Globus pallidus (tissue), 1 donor: ENCODE measurements at regions not wholly inside any gene's neighbourhood (a gene's known extent, or its start where the extent isn't known, plus 50 kb on each side); places are given as distances from the start of the nearest gene placed in this dataset.
"Not testable (repeated sequence)": the region's sequence is repeated elsewhere in the genome, so short reads cannot be mapped to it uniquely, and the experiment has no call there.

Source experiments
- DNase-seq: peaks from one replicate; pipeline ENCODE4 v3.0.0-alpha.2; 2015; ENCODE audit warnings: low spot score

DNA sequence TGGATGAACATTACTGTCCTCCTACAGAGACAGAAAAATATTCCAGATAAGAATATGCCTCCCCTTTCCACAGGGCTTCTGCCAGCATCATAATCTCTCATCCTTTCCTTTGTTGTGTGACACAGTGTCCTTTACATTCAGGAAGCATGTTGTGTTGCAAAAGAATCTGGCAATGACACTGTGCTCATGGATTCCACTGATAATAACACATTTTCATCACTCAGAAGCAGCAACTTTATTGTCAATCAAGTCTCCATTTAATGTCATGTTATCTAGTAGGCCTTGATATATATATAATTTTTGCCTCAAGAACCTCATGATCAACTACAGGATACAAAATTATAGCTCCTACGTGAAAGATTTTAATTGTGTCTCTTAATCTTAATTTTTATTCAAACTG lies 833.9 kb downstream of the FSTL5 start:
- no peak for DNase-seq

DNA sequence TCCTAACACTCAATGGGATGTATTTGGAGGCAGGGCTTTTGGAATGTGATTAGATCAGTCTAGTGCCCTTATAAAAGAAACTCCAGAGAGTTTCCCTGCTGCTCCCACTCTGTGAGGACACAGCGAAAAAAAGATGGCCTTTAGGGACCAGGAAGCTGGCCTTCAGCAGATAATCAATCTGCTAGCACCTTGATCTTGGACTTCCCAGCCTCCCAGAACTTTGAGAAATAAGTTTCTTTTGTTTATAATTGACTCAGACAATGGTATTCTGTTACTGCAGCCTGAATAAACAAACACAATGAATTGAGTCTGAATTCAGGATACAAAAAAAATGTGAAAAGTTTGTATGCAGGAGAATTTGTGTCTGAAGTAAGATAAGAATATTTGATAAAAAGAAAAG lies 842.1 kb downstream of the FSTL5 start:
- DNase-seq: no peak

DNA sequence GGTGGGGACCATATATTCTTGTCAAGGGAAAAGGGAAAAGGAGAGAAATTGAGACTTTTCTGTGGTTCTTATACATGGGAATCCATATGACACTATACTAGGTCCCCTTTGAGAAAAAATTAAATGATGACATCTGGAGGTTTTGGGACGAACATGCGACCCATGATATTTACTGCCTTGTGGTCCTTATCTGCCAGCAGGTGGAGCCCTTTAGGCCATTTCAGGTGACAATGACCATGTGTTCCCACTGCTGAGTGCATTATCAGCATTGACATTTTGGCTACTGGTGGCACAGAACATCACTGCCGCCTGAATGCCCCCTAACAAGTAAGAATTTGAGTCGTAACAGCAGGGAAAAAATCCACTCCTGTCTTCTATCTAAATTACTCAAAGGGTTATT lies 843.4 kb downstream of the FSTL5 start:
- DNase-seq: peak; percentile 3

DNA sequence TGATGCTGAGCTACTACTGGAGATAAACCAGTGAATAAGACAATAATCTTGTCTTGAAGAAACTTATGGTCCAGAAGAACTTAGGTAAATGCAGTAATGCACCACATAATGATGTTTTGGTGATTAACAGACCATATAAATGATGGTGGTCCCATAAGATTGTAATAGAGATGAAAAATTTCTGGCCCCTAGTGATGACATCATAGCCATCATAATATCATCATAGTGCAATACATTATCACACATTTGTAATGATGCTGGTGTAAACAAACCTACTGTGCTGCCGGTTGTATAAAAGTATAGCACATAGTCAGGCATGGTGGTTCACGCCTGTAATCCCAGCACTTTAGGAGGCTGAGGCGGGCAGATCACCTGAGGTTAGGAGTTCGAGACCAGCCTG lies 846.8 kb downstream of the FSTL5 start:
- DNase-seq: no peak

DNA sequence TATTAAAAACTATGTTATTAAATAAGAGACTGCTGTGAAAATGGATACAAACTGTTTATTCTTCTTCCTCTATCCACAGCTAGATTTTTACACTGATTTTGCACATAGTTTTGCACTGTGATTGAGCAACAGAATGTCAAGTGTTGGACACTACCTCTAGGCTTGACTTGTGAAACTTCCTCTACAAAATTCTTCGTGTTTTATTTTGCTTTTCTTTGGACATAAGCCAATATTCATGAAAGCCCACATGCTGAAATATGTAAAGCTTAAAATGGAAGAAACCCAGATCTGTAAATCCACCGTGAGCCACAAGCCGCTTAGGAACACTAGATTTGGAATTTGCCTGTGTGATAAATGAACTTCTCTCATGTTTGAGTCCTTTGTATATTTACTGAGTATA lies 849.4 kb downstream of the FSTL5 start:
- DNase-seq: no peak

DNA sequence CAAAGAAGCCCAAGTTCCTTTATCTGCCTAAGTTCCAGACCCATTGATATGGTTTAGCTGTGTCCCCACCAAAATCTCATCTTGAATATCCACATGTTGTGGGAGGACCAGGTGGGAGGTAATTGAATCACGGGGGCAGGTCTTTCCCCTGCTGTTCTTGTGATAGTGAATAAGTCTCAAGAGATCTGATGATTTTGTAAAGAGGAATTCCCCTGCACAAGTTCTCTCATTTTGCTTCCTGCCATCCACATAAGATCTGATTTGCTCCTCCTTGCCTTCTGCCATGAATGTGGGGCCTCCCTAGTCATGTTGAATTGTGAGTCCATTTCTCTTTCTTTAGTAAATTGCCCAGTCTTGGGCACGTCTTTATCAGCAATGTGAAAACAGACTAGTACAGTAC lies 860.2 kb downstream of the FSTL5 start:
- DNase-seq: no peak

DNA sequence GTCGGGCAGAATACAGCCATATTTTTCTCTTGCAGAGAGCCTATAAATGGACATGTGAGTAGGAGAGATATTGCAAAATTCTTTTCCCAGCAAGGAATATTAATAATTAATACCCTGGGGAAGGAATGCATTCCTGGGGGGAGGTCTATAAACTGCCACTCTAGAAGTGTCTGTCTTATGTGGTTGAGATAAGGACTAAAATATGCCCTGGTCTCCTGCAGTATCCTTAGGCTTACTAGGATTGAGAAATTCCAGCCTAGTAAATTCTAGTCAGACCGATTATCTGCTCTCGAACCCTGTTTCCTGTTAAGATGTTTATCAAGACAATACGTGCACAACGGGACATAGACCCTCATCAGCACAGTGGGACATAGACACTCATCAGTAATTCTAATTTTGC lies 872.6 kb downstream of the FSTL5 start:
- DNase-seq: no peak

DNA sequence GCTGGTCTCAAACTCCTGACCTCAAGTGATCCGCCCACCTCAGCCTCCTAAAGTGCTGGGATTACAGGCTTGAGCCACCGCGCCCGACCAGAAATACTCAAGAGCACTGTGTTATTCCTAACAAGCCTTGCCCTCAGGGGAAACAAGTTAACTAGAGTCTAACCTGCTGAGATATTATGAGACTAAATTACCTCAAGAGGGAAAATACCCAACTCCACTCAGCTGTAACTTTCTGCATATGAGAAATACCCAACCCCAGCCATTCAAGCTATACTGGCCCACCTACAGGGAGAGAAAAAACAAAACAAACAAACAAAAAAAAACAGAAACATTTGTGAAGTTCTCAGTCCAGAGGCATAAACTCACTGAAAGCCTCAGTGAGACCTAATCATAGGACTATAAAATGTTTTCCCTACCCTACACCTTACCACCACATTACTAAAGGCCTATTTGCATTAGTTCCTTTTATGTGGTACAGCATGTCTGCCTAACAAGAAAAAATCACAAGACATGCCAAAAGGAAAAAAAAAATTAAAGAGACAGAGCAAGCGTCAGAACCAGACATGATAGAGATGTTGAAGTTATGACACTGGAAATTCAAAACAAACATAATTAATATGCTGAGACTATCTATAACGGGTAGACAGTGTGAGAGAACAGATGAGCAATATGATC lies 876.0 kb downstream of the FSTL5 start:
- DNase-seq: no peak

DNA sequence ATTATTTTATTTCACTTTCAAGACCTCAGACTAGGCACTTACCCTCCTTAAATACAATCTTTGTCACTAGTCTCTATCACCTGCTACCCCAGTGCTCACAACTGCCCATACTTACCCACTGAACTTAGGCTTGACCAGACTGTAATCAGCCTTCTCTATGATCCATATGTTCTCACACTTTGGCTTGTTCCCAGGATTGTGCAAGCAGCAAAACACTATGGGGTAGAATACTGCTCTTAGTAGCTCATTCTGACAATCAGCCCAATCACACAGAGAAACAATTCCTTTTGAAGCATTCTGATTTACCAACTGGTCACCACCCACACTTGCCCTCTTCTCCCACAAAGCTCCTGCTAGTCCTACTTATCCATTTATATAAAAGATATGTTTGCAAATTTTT lies 878.3 kb downstream of the FSTL5 start:
- no peak for DNase-seq

DNA sequence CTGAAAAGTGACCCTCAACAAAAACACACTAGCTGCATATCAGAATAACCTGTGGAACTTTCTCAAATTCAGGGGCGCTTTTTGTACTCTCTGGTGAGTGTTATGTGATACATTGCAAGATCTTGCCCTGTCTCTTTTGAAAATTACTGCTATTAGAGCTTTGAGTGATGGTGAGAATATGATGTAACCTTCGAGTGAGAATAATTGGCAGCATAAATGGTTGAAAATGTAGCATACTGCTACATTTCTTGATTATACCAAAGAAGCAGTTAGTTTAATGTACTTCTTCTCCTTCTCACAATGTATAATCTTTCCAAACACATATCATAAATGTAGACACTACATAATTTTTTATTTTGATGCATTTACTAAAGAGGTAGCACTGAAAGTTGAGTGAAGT lies 882.9 kb downstream of the FSTL5 start:
- no peak for DNase-seq

DNA sequence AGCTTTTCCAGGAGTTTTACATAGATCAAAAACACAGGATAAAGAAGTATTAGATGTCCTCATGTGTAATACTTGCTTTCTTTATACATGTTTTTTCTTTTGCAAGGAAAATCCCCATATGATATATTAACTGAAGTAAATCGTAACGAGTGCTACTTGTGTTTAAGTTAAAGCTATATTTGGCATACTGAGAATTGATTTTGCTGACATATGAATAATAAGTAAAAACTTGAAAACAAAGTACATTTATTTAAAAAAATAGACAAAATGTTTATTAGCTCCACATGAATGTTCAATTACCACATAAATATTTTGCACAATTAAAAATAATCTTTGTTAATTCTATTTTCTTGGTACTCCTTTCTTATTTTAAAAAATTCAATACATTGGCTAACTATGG lies 884.7 kb downstream of the FSTL5 start:
- no peak for DNase-seq

DNA sequence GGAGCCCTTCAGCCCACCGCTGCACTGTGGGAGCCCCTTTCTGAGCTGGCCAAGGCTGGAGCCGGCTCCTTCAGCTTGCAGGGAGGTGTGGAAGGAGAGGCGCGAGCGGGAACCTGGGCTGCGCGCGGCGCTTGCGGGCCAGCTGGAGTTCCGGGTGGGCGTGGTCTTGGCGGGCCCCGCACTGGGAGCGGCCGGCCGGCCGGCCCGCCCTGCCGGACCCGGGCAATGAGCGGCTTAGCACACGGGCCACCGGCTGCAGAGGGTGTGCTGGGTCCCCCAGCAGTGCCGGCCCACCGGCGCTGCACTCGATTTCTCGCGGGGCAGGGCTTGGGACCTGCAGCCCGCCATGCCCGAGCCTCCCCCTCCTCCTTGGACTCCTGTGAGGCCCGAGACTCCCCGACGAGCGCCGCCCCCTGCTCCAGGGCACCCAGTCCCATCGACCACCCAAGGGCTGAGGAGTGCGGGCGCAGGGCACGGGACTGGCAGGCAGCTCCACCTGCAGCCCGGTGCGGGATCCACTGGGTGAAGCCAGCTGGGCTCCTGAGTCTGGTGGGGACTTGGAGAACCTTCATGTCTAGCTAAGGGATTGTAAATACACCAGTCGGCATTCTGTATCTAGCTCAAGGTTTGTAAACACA lies 886.5 kb downstream of the FSTL5 start:
- DNase-seq: not testable (repeated sequence)

DNA sequence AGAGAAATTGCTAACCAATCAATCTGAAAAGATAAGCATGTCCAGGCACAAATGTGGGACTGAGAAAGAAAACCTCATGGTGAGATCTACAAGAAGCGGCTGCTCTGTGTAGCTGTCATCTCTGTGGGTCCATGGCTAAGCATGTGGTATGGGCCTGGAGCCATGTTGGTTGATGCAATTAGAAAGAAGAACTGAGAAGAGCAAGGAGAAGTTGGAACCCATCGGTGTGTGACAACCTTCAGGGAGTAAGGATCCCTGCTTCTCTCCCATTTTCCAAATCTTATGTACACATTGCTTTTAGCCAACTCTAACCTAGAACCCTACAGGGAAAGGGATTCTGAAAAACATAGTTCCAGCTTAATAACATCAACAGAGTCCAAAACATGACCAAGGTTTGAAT lies 890.2 kb downstream of the FSTL5 start:
- DNase-seq: no peak

DNA sequence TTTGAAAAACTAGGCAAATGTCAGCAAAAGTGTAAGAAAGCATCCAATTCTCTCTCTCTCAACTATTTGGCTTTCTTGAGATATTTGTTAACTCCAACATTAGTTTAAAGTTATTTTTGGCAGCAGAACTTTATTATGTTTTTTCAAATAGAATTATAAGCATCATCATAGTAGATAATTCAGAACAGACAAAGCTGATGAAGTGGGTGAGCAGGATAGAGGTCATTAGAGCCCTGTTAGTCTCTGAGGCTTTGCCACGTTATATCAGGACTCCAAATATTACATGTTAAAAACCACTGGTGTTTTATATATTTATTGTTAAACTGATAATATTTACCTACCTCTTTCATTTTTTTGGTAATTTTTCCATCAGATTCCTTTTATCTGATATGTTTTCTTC lies 903.0 kb downstream of the FSTL5 start:
- DNase-seq: no peak

DNA sequence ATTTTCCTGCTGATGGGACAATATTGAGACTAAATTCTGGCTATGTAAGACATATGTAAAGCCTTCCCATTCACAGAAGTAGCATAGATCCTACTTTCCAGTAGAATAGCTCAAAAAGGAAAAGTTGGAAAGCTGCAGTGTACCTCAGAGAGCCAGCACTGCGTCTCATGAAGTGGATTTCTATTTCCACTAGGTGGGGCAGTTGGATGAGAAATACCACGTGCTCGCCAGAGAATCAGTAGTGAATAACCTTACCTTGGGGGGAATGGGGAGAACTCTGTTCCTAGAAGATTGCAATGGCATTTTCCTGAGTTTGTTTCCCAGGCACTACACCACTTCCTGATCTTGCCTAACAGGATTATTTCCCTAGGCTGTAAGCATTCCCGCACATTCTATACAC lies 907.1 kb downstream of the FSTL5 start:
- DNase-seq: no peak

DNA sequence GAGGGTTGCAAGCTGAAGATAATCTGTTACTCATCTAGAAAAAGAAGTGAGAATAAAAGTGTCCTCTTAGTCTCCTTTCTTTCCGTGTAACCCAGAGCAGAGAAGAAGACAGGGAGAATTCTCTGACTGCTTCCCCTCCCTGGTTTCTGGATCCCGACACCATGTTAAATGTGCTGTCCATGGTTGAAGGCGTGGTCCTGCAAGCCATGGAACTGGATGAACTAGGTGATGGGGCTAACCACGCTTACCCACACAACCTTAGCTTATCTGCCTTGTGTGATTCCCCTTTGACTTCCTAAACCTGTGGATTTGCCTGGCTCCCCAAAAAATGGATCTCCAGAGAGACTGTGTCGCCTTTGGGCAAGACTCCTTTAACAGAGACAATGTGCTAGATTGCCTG lies 907.6 kb downstream of the FSTL5 start:
- DNase-seq: no peak

DNA sequence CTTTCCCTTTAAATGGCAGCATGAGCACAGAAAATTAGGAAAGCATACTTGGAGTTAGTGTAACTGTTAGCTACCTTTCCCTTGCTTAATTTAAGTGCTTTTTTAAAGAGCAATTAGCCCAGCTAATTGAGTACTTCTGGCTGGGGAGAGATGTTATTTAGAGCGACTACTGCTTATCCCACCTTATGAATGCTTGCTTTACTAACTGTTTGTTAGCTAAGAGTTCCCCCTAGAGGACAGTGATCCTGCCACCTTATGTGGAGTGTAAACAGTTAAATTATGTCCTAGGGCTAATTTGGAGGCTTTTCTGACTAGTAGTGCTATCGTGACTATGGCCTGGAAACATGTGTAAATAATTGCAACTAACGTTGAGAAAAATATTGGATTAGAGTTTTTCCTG lies 909.4 kb downstream of the FSTL5 start:
- DNase-seq: no peak

DNA sequence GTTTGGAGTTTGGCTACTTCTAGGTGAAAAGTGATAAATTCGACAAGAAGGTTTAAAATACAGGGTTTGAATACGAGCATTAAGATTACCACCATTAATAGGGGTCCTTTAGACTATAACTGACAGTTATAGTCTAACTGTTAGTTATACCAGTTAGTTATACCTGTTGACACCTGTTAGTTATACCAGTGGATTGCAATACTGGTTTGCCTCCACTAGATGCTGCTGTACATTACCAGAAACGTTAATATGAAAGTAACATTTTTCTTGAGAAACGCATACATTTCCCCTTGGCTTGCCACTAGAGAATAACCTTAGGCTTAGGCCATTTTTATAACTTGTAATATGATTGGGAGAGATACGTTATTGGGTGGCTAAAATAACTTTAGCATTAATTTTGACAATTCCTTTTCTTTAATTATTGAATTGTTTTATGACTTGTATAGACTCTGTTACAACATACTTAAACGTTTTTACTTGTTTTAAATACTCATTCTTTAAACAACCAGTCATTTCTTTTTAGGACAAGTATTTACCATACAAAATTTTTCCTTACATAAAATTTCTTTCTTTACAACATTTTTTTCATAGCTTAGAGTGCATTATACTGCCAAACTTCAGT lies 911.2 kb downstream of the FSTL5 start:
- no peak for DNase-seq

DNA sequence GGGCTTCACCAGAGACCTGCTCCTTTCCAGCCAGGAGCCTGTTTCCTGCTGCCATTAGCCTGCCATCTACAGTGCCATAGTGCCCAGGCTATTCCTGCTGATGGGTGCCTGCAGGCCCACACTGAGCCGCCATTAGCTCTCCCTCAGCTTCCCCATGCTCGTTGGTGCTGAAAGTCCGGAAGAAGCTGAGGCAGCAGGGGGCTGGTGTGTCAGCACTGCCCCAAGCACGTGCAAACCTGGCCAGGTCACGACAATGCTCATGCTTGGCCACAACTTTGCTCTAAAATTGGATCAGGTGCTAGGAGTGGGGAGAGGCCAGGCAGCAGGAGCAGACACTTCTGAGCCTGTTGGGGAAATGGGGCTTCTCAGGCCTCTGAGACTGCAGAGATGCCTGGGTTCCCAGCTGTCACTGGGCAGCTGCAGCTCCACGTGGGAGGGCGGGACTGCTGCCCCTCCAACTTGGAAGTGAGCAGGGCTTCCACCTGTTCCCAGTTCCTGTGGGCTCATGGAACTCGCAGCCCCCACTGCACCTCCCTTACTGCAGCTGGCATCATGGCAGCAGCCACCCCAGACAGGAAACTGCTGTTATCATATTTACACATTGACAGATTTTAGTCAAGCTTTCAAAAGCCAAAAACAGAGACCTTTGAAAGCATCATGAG lies 913.9 kb downstream of the FSTL5 start:
- no peak for DNase-seq

DNA sequence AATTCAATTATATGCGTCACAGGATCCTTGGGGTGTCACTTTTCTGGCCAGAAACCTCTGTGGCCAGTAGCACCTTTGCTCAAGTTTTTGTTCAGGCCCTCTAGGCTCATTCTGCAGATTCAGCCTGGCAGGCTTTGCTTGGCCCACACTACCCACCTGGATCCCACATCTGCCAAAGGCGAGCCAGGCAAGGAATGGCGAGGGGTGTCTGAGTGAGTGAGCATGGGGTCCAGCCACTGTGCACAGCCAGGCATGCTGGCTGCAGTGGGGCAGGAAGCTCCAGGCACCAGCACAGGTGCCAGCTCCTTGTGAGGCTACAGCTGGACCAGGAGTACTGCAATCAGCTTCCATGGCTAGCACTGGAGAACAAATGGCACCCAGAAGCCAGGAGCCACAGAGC lies 914.9 kb downstream of the FSTL5 start:
- no peak for DNase-seq

DNA sequence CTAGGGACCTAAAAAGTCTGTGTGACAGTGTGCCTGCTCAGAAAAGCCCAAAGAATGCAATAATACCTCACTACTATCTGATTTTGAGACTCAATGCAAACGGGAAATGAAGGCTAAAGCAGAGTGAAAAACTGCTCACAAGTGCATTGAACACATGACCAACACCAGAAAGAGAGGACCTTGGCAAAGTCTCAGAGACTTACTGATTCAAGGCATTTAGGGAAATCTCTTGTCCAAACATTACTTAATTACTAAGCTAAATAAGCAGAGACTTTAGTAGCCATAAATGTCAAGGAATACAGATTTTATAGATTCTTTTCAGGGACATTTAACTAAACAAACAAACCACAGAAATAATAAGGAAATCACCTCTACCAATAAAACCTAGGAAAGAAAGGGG lies 916.0 kb downstream of the FSTL5 start:
- no peak for DNase-seq

DNA sequence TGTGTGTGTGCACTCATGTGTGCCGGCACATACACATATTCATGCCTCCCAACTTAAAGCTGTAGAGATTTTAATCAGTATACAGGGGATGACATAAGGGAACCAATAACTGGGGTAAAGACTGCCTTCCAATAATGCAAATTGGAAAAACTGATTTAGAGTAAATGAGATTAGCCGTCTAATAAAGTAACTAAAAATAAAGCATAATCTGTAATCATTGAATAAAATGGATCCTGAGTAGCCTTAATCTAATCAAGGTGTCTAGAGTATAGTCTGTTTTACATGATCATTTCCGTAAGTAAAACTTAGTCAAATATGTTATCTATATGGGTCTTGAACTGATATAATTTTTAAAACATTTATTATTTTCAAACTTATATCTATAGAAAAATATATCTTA lies 925.8 kb downstream of the FSTL5 start:
- no peak for DNase-seq

DNA sequence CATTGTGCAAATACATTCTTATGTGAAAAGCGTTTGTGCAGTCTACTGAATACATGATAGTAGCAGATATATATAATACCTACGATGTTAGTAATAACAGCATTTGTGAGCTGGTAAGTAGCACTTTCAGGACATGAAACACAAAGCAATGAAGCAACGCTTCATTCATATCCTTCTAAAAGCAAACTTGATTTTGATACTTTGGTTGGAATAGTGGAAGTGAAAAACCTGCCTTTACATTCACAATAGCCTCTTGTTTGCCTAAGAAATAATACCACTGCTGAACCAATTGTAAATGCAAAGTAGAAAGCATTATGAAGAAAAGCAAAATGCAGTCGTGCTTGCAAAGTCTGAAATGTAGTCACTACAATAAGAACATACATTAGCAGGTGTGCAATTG lies 926.3 kb downstream of the FSTL5 start:
- DNase-seq: no peak
